ENCODE measurements at regions not wholly inside any gene's neighbourhood (a gene's known extent, or its start where the extent isn't known, plus 50 kb on each side); places are given as distances from the start of the nearest gene placed in this dataset.
"Not testable (repeated sequence)": the region's sequence is repeated elsewhere in the genome, so short reads cannot be mapped to it uniquely, and the experiment has no call there.

DNA sequence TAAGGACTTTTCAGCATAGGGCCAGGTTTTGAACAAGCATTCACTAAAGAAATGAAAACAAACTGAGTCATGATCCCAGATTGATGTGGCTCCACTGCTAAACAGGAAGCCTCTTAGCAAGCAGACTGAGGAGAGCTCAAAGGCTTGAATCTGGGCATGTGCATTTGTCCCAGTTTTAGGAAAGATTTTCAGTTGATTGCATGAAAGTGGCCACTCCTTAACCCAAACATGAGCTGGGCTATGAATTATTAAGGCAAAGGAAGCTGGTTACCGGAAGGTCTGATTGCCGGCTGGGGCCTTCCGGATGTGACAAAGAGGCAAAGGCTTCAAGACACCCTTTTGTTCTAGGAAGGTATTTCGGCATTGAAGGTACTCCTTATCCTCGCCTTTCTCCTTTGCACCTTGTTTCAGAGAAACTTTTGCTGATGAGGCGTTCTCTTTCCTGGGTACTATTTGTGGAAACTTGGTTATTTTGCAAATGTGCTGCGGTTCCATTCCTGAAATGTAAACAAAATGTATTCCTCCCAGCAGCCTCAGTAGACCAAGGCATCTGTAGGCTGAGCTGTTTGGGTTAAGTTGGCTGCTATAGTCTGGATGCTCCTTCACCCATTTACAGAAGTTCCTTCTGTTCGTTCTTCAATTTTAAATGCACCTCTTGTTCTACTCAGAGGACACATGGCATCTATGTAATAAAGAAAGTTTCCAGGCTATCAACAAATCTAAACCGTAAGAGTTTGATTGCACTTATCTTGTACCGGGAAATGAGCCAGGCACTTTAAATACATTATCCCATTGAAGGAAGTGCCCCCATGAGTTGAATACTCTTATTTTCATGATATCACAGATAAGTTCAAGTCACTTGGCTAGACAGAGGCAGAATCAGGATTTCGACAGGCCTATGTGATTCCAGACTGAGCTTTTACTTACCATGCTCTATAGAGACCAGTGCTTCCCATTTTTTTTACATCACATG is 115.6 kb upstream of the METAP2 start:
- no peak for DNase-seq (ENCODE audit: low spot score)

DNA sequence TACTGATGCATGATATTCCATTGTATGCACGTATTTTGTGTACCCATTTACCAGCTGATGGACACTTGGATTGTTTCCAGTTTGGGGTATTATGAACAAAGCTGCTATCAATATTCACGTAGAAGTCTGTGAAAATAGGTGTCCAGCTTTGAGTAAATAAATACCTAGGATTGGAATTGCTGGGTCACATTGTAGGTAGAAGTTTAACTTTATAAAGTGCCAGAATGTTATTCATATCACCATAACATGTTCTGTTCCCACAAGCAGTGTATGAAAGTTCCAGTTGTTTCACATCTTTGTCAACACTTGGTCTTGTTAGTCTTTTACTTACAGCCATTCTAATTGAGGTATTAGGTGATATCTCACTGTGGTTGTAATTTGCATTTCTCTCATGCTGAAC is 108.0 kb upstream of the METAP2 start:
- DNase-seq (ENCODE audit: low spot score), result no peak

DNA sequence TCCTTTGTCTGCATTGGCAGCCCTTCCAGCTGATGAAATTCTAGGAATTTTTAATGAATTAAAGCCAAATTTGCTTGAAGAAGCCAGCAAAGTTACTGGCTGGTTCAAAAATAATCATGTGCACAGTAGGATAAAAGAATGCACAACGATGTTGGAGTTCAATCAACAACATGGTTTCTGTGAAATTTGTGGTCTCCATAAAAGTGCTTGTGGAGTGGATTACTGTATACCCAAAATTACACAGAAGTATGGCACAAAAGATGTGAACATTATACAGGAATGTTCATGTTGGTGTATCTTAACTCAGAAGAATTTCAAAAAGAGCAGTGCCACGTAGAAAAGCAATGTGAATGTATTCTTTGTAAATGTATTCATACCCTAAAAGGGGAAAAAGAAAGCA is 105.0 kb upstream of the METAP2 start:
- no peak for DNase-seq (ENCODE audit: low spot score)

DNA sequence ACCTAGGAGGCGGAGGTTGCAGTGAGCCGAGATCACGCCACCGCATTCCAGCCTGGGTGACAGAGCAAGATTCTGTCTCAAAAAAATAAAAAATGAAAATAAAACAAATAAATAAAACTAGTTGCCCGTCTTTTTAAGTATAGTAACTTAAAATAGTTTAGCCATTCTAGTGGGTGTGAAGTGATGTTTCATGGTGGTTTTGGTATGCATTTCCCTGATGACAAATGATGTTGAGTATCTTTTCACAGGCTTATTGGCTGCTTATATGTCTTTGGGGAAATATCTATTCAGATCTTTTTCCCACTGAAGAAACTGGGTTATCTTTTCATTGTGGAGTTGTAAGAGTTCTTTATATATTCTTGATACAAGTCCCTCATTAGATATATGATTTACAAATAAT is 102.4 kb upstream of the METAP2 start:
- no peak for DNase-seq (ENCODE audit: low spot score)

DNA sequence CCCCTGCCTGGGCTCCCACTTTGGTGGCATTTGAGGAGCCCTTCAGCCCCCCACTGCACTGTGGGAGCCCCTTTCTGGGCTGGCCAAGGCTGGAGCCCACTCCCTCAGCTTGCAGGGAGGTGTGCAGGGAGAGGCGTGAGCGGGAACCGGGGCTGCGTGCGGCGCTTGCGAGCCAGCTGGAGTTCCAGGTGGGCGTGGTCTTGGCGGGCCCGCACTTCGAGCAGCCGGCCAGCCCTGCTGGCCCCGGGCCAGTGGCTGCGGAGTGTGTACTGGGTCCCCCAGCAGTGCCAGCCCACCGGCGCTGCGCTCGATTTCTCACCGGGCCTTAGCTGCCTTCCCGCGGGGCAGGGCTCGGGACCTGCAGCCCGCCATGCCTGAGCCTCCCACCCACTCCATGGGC is 94.5 kb upstream of the METAP2 start:
- not testable (repeated sequence) for DNase-seq (ENCODE audit: low spot score)

DNA sequence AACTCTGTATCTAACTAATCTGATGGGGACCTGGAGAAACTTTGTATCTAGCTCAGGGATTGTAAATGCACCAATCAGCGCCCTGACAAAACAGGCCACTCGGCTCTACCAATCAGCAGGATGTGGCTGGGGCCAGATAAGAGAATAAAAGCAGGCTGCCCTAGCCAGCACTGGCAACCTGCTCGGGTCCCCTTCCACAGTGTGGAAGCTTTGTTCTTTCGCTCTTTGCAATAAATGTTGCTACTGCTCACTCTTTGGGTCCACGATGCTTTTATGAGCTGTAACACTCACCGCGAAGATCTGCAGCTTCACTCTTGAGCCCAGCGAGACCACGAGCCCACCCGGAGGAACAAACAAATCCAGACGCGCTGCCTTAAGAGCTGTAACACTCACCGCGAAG is 93.6 kb upstream of the METAP2 start:
- DNase-seq (ENCODE audit: low spot score), result not testable (repeated sequence)

DNA sequence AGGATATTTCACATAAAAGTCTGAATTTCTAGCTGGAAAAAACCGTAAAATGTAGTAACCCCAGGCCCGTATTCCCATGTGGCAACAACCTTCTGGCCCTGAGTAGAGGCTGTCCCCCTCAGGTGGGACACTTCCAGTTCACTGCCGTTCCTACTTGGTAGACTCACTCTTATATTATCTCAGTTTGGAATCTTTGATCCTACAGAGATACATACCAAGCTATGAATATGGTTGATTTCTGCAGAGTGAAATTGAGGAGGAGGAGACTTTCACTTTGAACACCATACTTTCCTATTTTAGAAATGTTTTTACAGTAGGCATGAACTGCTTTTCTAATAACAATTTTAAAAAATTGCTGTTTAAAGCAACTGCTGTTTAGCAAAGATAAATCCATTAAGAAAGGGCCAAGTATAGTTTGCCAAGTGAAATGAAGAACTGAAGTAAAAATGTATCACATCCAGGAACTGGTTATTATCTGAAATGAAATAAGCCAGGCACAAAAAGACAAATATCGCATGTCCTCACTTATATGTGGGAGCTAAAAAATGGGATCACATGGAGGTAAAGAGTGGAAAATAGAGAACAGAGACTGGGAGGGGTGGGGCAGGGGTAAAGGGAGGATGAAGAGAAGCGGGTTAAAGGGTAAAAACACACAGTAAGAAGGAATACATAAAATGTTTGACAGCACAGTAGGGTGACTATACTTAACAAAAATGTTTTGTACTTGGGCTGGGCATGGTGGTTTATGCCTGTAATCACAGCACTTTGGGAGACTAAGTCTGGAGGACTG is 92.8 kb upstream of the METAP2 start:
- no peak for DNase-seq (ENCODE audit: low spot score)

DNA sequence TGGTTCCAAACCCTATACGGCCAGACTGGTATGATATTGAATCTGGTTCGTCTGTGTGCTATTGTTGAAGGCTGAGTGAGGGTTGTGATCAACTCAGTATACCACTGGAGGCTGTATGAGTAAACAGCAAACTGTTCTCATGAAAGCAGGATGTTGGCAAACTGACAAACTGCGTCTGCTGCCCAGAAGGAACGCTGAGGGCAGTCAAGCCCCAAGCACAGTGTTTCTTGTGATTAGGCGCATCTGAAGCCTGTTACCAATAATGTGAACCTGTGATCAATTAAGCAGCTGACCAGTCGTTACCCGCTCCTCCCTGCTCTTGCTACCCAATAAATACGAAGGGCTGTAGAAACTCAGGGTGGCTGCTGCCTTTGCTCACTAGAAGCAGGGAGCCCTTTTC is 90.0 kb upstream of the METAP2 start:
- not testable (repeated sequence) for DNase-seq (ENCODE audit: low spot score)

DNA sequence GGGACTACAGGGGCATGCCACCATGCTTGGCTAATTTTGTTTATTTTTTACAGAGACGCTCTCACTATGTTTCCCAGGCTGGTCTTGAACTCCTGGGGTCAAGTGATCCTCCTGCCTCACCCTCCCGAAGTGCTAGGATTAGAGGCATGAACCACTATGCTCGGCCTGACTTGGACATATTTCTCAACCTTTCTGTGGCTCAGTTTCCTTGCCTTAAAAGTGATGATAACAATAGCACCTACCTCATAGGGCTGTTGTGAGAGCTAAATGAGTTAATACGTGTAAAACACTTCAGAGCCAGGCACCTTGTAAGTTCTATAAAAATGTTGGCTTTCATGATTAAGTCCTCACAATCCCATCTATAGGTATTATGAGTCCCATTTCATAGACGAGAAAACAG is 89.2 kb upstream of the METAP2 start:
- DNase-seq (ENCODE audit: low spot score), result no peak

DNA sequence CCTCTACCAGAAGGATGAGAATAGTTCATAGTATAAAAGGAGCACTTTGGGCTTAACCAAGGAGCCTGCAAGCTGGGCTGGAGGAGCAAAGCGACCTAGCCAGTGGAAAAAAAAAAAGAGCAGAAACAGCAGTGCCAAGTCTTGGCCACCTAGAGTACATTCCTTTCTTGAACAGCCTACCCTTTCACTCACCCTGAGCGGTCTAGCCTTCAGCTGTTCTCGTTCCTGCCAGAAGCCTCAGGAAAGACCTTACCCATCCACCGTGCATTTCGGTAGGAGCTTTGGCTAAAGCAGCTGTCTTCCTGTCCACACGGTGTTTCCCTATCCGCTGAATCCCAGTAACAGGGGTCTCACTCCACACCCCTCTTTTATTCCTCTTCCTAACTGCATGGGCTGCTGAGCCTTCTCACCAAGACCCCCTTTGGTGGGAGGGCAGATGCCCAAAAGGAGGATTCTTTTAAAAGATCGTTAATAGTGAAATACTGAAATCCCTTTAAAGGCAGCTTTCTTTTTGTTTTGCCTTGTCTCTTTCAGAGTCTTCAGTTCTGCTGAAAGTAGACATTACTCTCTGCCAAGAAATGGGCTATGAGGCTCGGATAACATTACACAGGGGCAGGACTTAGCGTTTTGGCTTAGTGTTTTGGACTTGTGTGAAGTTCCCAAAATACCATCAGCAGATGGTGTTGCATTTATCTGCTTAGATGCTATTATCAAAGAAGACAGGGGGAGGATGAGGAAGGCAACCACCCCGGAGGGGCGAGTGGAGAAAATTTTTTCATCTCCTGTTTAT is 88.5 kb upstream of the METAP2 start:
- DNase-seq (ENCODE audit: low spot score), result no peak

DNA sequence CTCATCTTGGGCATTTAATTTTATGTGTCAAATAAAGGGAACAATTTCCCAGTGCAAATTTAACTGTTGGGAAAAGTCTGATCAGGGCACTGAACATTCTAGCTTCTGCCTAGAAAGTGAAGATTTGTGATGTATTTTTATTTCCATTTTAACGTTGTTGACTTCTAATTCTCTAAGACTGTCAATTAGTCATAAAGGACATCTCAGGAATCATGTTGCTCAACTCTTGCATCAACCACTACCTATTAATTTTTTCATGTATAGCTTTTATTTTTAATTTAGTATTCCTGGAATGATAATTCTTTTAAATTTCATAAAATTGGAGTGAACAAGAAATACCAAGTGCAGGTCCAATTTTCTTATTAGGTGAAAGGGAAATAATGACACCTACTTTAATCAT is 87.9 kb upstream of the METAP2 start:
- DNase-seq (ENCODE audit: low spot score), result no peak

DNA sequence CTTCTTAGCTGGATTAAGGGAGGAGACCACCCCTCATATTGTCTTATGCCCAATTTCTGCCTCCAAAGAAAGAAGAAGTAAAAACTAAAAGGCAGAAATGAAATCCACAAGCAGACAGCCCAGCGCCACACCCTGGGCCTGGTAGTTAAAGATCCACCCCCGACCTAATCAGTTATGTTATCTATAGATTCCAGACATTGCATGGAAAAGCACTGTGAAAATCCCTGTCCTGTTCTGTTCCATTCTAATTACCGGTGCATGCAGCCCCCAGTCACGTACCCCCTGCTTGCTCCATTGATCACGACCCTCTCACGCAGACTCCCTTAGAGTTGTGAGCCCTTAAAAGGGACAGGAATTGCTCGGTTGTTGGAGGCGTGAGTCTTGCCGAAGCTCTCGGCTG is 85.7 kb upstream of the METAP2 start:
- not testable (repeated sequence) for DNase-seq (ENCODE audit: low spot score)

DNA sequence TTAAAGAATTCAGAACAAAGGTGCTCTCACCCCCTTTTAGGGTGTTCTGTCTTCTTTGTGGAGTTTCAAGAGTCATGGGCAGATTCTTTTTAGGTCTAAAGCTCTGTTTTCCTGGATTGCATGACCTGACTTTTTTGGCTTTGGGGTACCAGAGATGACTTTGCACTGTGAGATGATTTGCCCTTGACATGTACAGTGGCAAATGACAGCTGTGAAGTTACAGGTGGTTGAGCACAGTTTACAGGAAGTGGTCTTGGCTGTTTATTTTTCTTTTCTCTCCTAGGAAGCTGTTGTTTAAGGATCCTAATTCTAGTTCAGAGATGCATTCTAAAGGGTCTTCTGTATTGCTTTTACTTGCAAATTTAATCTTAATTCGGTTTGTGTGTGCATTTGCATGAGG is 83.8 kb upstream of the METAP2 start:
- no peak for DNase-seq (ENCODE audit: low spot score)

DNA sequence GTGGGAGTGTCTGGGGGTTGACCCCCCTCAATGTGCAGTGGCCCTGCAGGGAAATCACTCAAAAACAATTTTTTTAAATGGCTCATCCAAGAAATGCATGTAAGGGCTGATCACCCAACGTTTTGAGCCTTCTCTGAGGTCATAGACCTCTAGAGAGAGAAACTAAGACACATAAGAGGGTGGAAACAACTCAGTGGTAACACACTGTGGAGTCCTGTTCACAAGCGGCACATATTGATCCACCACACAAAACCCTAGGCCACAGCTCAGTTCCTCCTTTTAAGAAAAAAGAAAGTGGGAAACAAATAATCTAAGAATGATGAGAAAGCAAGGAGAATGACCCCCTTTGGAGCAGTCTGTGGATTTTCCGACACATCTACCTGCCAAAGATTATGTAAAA is 83.0 kb upstream of the METAP2 start:
- DNase-seq (ENCODE audit: low spot score), result no peak

DNA sequence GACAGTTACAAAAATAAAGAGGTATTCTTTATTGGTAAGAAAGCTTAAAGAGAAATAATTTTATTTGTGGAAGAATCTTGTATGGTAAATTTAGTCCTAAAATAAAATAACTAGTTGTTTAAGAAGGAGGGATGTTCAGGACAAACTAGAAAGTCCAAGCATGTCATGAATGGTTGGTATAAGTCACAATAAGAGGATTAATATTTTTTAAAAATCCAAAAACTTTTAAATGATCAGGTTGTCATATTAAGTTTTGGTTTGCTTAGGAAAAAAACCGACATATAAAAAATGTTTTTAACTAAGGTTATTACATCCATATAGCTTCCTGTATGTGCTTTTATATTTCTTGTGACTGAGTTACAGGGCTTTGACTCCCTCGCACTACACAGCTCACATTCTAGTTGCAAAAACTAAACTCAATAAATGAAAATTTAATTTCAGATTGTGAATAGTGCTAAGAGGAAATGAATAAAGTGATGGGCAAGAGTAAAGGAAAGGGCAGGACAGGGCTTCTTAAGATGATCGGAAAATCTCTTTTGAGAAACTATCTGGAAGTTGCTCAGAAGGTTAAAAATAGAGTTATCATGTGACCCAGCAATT is 80.7 kb upstream of the METAP2 start:
- DNase-seq (ENCODE audit: low spot score), result no peak

DNA sequence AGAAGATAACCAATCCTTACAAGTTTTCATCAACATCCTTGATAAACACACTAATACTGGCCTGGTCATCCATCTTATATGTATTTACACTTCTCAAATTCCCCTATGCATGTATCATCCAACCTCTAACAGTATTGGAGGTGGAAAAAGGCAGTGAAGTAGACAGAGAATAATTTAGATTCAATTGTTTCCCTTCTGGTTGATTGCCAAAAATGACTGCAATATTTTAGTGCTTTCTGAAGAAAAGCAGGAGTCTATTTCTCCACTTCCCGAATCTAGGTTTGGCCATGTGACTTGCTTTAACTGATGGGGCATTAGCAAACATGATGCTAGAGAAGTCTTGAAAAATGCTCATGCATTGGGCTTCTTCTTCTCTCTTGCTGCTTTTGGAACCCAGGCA is 78.3 kb upstream of the METAP2 start:
- no peak for DNase-seq (ENCODE audit: low spot score)

DNA sequence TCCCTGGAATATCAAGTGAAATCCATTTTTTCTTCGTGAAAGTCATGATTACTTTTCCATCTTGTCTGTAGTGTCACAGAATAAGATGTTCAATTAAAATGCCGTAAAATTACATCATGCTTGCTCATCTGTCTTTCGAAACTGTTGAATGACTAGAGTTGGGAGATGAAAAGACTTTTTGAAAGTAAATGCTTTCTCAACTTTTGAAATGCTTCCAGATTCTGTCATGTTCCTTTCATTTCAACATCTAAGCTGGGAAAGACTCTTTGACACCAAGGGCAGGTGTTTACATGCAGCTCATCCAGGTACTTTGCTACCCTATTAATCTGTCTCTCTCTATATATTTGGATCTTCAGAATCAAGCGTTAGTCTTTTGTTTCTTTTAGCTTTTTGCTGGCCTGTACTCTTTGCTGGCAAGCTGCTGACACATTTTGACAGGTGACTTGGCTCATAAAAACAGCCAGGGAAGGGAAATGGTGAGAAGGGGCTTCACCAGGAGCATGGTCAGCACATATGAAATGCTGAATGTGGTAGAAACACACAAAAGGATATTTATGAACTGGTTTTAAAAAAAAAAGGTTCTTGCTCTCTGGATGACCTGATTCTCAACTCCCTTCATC is 77.0 kb upstream of the METAP2 start:
- peak; percentile 51 for DNase-seq (ENCODE audit: low spot score)

DNA sequence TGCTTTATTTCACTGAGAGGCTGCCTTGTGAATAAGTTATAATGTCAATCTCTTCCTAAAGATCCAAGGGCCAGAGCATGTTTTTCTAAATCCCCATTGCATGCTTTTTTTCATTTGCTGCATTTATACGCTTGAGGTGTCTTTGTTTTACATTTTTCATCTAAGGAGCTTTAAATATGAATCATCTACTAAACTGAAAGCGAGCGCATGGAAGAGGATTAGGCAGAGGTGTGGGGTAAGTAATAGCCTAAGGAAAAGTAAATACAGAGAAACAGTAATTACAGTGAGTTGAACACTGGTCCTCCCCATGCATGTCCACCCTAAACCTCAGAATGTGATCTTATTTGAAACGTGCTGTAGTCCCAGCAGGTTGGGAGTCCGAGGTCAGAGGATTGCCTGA is 76.4 kb upstream of the METAP2 start:
- no peak for DNase-seq (ENCODE audit: low spot score)

DNA sequence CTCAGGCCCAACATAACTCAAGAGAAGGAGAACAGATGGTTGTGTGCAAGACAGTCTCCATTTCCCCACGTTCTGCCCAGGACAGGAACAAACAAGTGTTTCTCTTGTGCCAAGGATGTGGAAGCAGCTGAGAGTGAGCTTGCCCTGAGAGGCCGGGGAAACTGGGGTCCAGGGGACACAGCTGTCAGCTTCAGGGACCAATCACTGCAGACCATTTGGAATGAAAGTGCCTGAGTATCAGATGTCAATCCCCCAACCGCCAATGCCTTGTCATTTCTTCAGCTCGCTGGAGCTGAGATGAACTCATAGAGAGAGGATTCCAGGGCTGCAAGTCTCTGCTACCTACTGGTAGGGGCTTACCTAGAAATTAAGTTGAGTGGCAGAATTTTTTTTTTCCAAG is 71.9 kb upstream of the METAP2 start:
- no peak for DNase-seq (ENCODE audit: low spot score)

DNA sequence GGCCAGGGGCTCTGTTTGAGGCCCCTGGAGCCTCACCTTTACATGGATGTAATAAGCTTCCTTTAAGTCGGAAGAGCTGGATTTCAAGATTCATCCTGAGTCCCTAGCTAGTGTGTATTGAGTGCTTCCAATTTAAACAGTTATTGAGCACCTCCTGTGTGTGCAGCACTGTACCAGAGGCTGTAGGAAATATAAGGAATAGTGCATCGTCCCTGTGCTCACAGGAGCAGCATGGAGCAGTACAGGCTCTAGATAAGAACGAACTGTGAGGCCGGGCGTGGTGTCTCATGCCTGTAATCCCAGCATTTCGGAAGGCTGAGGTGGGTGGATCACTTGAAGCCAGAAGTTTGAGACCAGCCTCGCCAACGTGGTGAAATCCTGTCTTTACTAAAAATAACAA is 65.8 kb upstream of the METAP2 start:
- no peak for DNase-seq (ENCODE audit: low spot score)

DNA sequence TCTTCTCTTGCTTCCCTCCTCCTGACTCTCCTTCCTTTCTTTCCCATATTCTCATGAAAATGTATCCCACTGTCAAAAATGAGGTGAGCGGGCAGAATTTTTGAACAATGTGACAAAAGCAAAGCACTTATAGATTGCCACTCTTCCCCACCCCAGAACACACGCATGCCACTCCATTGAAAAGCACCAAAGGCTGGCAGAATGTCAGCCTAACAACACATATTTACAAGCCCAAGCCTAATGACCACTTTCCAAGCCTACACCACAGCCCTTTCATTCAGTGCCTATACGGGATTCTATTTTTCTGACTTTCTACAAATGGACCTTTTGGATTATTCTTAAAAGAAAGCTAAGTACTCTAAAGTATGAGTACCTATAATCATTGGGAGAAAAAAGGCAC is 62.9 kb upstream of the METAP2 start:
- no peak for DNase-seq (ENCODE audit: low spot score)

DNA sequence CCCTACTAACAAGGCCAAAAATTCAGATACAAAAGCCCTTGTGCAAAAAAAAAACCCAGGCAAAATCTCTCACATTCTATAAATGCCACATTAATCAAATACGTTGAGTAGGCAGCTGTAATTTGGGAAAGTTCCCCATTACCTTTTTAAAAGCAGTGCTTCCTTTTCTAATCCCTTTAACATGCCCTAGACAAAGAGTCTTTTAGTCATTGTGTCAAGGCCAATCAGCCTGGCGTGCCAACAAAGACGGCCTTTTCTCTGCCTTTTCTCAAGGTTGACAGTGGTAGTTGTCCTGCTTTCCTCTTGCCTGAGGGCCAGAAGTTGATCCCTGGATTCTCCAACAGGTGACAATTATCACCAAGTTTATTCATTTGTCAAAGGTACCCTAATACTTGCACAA is 62.5 kb upstream of the METAP2 start:
- DNase-seq (ENCODE audit: low spot score), result no peak

All from activated CD4-positive, alpha-beta T cell treated with anti-CD3 and anti-CD28 coated beads, Interleukin-2, Interleukin-4, amounts not matched to agents 100 ng/mL and 50 ng/mL, durations not matched to agents 16 hours and 8 hours (primary cell).